GM18867 (cell line): ENCODE measurements at regions not wholly inside any gene's neighbourhood (a gene's known extent, or its start where the extent isn't known, plus 50 kb on each side); places are given as distances from the start of the nearest gene placed in this dataset.
A peak's percentile ranks its signal among the peaks of the same experiment; 100 is the strongest.
"Not testable (repeated sequence)": the region's sequence is repeated elsewhere in the genome, so short reads cannot be mapped to it uniquely, and the experiment has no call there.

Source experiments
- ATAC-seq: cut with Tn5 transposase; IDR thresholded peaks from one replicate; pipeline ENCODE4 v1.9.1; 2021; ENCODE audit warnings: mild to moderate bottlenecking, moderate library complexity; ENCODE audit not compliant: unreplicated experiment

DNA sequence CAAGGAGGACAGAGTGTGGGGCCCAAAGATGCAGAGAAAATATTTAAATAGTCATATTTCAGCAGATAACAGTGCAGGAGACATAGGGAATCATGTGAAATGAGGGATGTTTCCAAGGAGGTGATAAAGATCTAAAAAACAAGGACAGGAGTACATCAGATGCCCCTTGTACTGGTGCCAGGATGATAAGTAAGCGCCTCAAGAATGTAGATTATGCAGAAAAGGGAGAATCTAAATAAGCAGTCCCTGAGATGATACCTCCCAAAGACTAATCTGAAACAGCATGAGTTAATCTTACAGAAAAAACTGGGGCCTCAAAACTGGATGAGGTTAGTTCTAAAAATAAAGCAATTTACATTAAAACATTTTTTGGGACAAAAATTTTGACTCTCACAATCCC lies 136.1 kb upstream of the WDFY3 start:
- ATAC-seq: no peak

- ATAC-seq: no peak
Measured at GRCh38 chr4:85106166-85106565, 139.7 kb upstream of the WDFY3 start.

- no peak for ATAC-seq
Measured at GRCh38 chr4:85106805-85107336, 140.4 kb upstream of the WDFY3 start.

GRCh38 chr4:85107553-85107952 lies 141.1 kb upstream of the WDFY3 start:
- ATAC-seq: no peak

GRCh38 chr4:85113706-85114105 lies 147.2 kb upstream of the WDFY3 start:
- no peak for ATAC-seq

DNA sequence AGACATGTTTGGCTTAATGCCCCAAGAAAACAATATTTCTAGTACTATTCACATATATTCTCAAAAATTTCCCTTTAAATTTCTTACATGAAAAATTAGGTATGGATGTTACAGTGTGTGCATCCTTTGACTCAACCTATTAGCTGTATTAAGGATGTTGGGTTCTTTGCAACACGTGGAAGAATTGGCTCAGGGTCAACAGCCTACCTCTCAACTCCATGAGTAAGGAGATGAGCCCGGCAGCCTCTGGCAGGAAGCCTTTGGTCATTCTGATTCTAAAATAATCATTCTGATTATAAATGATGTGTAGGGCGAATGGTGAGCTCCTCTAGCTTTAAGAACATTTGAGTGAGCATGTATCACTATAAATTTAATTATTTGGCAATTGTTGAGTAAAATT lies 148.0 kb upstream of the WDFY3 start:
- ATAC-seq: no peak

- ATAC-seq: no peak
Measured at GRCh38 chr4:85116008-85116407, 149.5 kb upstream of the WDFY3 start.

DNA sequence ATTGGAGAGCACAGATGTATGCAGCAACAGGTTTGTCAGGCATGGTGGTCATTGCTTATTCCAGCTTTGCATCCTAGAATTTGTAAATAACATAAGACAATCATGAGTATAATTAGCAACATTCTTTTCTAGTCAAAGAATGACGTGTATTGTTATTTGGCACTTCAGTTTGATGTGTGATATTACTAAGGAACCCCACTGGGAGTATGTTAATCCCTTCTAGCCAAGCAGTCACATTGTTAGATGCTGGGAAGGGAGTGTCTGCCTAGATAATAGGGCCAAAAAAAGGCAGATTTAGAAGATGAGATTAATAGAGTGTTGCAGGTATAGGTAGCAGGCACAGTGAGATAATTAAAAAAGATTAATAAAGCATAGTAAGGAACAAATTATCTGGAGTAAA lies 159.2 kb upstream of the WDFY3 start:
- ATAC-seq: no peak

DNA sequence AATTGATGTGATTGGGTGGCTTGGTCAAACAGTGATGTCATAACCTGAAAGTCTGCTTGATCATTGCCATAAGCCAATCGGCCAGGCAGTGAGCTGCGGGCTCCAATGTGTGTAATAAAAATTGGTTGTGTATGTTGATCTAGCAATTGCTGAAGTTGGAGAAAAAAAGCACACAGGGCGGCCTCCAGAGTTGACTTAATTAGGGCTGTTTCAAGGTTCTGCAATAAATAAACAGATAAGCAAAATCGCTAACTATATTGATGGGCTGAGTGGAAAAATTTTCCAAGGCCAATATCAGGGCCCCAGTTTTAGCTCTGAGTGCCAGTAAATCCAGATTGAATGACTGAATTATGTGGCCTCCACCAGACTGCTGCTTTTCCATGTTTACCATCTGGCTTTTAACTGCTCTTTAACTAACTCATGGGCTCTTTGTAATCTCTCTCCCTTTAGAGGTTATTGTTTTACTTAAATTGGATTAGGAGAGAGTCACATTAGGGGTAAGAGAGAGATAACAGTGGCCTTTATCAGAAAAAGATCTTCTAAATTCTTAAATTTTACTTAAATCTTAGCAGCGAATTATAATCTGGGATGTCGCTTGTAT lies 160.6 kb upstream of the WDFY3 start:
- no peak for ATAC-seq

DNA sequence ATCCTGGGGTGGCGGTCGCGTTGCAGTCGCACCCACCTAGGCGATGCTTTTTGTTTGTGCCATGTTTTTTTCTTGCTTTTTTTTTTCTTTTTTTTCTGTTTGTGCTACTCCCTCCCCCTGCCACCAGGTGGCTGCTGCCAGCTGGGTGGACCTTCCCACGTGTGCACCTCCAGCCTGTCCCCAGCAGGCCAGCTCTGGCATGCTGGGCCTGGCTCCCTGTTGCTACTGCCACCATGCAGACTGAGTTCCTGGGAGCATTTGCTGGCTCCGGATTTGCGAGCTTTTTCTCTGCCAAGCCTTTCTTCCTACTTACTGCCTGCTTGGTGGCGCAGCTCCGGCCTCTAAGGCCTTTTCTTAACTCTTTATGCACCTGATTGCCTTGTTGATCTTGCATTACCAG lies 161.2 kb upstream of the WDFY3 start:
- peak; percentile 100 for ATAC-seq

- no peak for ATAC-seq
Measured at GRCh38 chr4:85128246-85129204, 162.0 kb upstream of the WDFY3 start.

- ATAC-seq: not testable (repeated sequence)
Measured at GRCh38 chr4:85129354-85130125, 163.1 kb upstream of the WDFY3 start.

DNA sequence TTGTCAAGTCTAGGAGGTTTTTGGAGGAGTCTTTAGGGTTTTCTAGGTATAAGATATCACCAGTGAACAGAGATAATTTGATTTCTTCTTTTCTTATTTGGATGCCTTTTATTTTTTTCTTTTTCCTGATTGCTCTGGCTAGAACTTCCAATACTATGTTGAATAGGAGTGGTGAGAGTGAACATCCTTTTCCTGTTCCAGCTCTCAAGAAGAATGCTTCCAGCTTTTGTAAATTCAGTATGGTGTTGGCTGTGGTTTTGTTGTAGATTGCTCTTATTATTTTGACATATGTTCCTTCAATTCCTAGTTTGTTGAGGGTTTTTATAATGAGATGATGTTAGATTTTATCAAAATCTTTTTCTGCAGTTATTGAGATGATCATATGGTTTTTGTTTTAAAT lies 165.6 kb upstream of the WDFY3 start:
- no peak for ATAC-seq

- ATAC-seq: no peak
Measured at GRCh38 chr4:85132570-85132969, 166.1 kb upstream of the WDFY3 start.

DNA sequence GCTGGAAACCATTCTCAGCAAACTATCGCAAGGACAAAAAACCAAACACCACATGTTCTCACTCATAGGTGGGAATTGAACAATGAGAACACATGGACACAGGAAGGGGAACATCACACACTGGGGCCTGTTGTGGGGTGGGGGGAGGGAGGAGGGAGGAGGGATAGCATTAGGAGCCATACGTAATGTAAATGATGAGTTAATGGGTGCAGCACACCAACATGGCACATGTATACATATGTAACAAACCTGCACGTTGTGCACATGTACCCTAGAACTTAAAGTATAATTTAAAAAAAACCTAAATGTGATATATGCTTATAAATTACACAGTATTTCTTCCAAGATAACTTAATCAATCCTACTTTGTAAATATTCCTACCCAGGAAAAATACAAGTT lies 173.3 kb upstream of the WDFY3 start:
- ATAC-seq: not testable (repeated sequence)

DNA sequence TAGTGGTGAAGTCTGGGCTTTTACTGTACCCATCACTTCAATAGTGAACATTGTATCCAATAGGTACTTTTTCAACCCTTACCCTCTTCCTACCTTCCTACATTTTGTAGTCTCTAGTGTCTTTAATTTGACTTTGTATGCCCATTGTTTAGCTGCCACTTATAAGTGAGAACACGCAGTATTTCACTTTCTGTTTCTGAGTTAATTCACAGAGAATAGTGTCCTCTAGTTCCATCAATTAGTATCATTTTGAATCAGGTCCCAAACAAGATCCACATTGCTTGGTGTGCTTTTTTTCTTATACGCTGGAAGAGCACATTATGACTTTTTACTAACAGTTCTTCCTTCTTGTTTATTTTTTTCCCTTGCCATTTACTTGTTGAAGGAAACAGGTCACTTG lies 176.0 kb upstream of the WDFY3 start:
- peak; percentile 67 for ATAC-seq

DNA sequence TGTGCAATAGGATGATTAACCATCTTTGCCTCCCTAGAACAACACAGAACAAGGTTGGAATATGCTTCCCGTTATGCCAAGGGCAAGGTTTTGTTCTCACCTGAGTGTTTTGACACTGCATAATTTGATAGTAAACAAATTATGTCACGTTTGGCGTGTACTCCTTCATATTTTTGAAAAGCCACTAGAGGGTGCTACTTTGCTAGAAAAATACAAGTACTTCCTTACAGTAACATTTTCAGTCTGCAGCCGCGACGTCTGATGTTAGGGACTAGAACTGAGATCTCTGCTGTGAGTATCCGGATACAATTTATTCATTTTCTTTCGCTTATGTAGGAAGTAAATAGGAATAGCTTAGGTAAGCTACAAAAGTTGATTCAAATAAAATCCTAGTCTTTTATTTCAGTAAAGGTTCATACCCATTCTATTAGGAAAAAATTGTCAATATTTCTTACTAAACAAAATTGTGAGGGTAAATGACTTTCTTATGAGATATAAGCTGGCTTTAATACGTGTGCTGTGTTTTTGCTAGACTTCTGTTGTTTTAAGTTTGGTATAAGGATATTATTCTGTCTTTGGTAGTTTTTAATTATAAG lies 181.1 kb upstream of the WDFY3 start:
- peak; percentile 96 for ATAC-seq

DNA sequence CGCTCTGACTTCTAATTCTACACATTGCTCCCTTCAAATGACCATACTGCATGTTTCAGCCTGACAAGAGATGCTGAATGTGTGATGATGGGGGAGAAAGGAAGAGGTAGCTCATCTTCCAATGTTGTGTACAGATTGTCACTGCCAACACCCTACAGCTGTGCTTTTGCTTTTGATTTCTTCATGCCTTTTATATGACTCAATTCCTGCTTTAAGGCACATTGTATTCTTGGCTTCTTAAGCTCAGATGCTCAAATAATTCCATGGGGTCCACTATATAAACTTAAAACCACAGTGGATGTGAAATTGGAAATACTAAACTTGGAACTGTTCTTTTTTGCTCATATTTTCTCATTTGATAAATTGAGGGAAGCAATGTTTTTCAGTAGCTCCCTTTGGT lies 183.2 kb upstream of the WDFY3 start:
- ATAC-seq: no peak

DNA sequence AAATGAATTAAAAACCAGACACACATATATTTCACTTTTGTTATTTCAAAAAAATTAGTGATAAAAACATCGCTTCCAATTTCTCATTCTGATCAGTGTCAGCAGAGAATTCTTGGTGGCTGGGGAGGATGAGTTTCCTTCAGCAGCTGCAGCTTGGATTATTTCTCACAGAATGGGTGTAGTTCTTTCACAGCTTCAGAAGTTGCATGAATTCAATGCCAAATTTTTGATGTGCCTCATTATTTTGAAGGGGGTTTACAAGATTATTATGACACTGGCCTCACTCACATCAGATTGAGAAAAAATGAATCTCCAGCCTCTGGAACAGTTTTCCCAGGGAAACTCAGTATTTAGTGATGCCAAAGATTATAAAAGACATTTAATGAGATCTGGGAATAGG lies 184.9 kb upstream of the WDFY3 start:
- no peak for ATAC-seq

- ATAC-seq: no peak
Measured at GRCh38 chr4:85151786-85152185, 185.3 kb upstream of the WDFY3 start.

DNA sequence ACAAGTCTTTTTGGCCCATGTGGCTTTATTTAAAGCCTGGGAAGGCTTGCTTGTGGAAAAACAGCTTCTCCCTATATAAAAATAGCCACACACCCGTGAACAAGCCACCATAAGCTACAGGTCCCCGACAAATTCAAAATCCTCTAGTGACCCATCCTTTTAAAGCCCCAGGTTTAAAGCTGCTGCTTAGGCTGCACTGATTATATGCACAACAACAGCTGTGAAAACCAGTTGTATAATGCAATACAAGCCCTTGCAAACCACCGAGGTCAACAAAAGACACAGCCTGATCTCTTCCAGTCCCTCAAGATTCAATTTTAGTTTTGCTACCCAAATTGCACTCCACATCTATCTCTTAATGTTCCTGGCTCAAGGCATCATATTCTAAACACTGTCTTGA lies 186.0 kb upstream of the WDFY3 start:
- no peak for ATAC-seq
